ENCODE measurements at regions not wholly inside any gene's neighbourhood (a gene's known extent, or its start where the extent isn't known, plus 50 kb on each side); places are given as distances from the start of the nearest gene placed in this dataset.

DNA sequence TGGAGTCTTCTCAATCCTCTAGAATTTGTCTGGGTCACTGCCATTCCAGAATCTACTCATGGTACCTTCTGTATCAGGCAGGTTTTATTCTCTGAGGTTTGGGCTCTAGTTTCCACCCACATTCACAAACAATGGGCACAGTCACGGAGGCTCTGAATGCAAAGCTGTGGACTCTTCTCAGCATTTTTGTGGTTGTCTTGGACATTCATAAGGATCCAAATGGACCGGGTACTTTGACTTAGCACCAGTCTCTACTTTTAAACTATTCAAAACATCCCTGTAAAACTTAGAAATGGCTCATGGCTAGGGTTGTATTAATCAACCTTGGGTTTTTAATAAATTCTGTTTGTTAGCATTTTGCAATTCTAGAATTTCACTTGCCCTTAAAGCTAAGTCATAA, 277.9 kb upstream of the THBS1 start:
- DNase-seq (ENCODE audit: low read depth in 2 of 2), result no peak

DNA sequence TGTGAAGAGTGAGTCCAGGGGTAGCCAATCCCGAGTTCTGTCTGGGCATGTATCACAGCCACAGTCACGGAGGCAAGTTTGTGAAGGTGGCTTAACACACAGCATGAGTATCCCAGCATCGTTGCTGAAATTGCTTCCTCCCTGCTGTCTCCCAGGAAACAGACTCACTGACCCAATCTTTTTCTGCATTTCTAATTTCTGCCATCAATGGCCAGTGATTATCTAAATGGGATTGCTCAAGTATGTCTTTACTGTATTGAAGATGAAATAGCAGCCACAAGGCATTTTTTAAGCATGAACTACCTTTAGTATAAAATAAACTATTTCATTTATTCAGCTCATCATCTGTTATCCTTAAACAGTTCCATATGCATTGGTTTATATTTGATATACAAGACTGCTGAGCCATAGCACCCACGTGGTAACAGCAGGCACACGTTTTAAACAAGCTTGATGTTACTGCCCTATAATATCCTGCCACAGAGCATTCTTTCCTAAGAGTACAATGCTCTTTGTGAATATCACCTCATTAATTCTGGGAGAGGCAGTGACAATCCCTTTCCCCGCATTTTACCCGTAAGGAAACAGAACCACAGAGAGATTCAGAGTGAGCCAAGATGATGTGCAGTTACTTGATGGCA, 276.6 kb upstream of the THBS1 start:
- DNase-seq (ENCODE audit: low read depth in 2 of 2), result no peak

DNA sequence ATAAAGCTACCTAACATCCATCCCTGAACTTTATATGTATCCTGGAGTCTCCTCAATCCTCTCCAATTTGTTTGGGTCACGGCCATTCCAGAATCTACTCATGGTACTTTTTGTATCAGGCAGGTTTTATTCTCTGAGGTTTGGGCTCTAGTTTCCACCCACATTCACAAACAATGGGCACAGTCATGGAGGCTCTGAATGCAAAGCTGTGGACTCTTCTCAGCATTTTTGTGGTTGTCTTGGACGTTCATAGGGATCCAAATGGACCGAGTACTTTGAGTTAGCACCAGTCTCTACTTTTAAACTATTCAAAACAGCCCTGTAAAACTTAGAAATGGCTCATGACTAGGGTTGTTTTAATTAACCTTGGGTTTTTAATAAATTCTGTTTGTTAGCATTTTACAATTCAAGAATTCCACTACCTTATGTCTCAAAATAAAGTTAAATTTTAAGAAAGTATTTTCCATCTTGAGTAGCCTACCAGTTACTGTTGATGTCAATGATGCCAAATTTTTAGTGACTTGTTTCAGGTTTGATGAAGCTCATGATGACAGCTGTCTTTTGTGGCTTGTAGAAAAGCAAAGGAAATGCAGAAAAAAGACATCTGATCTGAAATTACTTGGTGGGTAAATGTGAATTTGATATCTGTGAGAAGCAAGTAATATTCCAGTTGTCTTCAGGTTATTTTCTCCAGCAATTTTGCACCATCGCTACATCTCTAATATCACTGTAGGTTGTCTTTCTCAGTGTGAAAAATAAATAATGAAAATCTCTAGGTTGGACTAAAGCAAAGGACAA, 275.7 kb upstream of the THBS1 start:
- no peak for DNase-seq (ENCODE audit: low read depth in 2 of 2)

DNA sequence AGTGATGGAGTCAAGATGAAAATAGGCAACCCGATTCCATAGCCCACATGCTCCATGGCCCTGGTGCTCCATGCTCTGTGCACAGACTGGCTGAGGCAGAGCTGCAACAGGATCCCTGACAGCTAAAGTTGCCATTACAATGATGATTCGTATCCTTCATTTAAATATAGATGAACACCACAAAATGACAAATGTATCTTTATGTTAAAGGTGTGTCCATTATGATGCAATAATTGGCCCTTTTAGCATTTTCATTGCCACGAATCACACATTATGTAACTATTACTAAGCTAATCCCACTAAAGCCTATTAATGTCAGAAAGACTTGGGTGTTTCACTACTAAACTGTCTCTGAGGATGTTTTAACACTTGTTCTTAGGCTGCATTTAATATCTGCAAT, 270.2 kb upstream of the THBS1 start:
- DNase-seq (ENCODE audit: low read depth in 2 of 2), result no peak

DNA sequence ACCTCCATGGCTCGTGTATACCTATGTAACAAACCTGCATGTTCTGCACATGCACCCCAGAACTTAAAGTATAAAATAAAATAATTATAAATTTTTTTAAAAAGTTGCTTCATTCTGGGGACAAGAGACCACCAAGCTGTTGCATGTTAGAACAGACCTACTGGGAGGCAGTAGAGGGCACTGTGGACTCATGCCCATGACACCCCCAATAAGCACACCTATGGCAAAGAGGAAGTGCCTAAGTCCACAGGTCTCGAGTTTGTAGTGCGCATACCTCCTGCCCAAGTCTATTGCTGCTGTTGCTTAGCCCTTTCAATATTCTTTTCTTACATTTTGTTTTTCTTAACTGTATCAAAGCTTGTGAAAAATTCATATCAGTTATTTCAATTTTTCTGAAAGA, 267.9 kb upstream of the THBS1 start:
- DNase-seq (ENCODE audit: low read depth in 2 of 2), result no peak

DNA sequence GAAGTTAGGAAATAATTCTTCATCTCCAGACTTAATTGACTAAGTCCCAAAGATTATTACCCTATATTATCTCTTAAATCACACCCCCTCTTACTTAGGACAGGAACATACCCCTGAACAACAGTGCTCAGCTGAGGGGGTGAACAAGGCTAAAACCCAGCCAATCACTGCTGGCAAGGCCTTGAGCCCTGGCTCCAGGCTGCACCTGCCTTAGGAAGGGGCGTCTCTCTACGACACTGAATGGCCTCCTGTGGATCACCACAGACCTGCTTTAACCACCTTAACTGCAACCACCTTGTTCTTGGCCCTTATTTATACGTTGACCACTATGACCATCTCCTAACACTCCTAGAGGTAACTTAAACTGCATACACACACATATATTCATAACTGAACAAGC, 267.4 kb upstream of the THBS1 start:
- DNase-seq (ENCODE audit: low read depth in 2 of 2), result no peak

DNA sequence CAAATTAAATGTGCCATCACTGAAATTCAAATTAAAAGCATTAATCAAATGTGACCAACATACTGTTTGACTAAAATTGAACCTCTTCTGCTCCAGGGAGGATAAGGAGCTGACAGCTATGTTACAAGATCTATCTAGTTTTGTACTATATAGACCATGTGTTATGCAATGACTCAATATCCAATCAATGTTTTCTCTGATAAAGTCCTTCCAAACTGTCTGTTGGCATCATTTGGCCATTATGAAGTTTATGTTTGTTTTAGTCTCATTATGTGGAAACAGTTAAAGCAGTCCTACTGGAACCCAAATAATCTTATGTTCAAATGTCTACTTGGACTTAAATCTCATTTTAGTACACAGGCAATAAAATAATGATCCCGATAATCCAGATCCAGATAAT, 267.0 kb upstream of the THBS1 start:
- no peak for DNase-seq (ENCODE audit: low read depth in 2 of 2)

DNA sequence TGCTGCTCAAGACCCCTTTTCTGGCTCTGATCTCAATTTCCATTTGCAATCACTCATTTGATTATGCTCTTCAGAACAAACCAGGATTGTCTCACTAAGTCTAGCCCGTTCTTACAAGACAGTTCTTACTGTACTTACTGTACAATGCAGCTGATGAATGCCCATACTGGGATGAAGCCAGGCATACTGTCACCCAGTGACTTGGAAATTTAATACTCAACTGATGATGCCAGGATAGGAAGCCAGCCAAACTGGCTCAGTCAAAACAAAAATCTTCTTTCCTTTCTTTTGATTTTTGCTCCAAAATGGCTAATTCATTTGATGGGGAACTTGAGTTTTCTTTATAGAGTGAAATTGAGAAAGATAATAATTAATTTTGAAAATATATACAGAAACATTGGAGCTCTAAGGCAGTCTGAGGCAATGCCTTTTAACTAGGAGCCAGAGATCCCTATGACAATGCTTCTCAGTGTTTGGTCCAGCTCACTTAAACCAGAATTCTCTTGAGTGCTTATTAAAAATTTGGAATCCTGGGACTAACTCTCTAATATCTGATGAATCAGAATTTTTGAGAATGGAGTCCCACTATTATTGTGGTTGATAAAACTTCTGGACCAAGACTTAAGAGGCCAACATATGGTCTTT, 265.6 kb upstream of the THBS1 start:
- DNase-seq (ENCODE audit: low read depth in 2 of 2), result no peak

DNA sequence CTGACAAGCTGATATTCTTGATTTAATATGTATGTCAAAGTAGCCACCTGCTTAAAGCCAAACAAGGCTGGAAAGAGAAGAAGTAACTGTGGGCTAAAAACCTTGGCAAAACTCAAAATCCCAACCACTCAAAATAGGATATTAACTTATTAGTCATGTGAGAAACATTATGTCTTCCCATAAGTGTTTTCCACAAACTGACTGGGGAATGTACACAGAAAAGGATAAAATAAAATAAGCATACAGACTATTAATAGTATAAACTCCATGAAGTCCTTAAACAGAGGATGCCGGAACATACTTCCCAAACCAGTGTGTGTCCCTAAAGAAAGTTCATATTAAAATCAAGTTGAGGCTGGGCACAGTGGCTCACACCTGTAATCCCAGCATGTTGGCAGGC, 263.7 kb upstream of the THBS1 start:
- no peak for DNase-seq (ENCODE audit: low read depth in 2 of 2)

DNA sequence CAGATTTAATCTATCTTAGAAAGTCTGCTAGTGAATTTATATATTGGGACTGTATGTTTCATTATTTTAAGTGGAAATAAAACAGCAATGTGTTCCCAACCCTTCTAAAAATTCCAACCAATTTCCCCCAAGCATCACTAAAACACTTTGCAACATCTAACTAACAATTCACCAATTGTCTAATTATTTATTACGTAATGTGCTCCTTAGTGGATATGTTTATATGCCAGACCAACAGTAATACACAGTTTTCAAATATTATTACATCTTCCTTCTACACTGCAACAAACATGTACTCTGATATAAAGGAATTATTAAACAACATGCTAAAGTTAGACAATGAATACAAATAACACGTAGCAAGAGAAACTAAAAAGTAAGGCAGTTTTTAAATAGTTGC, 262.6 kb upstream of the THBS1 start:
- DNase-seq (ENCODE audit: low read depth in 2 of 2), result no peak

DNA sequence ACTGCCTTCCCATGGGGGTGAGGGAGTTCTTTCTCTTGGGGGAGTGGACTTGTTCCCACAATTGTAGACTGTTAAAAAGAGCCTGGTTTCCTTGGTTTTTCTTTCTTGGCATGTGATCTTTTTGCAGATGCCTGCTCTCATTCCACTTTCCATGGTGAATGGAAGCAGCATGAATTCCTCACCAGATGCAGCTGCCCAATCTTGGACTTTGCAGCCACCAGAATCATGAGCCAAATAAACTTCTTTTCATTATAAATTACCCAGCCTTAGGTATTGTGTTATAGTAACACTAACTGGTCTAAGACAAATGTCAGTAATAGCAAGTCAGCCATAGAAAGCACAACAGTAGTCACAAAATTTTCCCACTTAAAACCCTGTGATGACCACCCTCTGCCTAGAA, 260.5 kb upstream of the THBS1 start:
- no peak for DNase-seq (ENCODE audit: low read depth in 2 of 2)

DNA sequence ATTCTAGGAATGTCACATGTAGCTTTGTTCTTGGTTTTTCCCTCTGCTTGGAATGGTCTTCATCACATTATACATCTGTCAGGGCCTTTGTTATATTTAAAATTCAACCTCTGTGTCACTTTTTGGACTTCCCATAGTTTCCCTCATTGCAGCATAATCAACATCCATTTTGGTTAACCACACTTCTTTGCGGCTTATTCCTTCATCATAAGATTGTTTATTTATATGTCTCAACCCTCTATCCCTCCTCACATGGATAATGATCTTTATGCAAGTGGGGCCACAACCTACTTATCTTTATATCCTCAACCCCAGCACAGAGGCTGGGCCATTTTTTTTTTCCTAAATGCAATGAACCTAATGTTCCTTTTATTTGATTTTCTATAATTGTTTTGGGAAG, 260.0 kb upstream of the THBS1 start:
- DNase-seq (ENCODE audit: low read depth in 2 of 2), result no peak

DNA sequence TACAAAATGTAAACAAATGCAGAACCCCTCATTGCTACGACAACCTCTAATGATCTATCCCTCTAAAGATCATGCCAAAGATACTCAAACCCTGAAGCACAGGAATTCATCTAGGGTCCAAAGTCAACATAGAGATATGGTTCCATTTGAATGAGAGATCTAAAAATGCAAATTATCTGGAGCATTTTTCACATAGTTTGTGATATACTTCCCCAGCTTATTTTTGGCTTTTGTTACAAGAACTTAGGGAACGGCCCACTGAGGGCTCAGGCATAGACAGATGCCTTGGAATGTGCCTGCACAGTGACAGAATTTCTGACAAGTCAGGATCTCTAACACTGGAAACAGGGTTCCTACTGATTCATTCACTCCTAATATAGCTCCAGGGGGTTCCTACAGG, 258.9 kb upstream of the THBS1 start:
- no peak for DNase-seq (ENCODE audit: low read depth in 2 of 2)

DNA sequence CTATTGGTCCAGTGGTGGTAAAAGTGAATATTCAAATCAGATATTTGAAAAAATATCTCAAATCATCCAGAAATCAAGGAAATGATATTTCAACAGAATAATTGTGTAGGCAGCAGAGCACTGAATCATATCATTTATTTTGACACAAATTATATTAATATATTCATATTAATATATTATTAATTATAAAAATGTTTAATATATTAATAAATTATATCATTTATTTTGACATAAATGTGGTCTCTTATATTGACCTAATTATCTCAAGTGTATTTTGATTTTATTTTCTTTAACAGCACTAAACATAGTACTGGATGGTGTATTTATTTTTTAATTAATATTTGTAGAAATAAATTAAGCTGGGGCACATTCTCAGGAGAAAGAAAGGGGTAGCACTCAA, 257.7 kb upstream of the THBS1 start:
- no peak for DNase-seq (ENCODE audit: low read depth in 2 of 2)

DNA sequence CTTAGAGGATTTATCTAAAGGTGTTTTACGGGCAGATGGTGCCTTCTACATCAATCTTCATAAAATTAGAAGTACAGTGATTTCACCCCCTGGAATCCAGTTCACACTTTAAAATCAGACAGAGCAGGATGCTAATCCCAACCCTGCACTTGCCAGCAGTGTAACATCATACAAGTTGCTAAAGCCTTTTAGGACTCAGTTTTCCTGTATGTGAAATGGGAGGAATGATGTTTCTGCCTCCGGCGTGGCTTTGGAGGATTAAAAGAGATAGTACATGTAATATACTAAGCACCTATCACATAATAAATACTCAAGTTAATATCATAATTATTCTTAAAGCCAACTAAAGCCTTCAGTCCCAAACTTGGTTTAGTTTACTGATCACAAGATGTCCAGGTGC, 257.2 kb upstream of the THBS1 start:
- DNase-seq (ENCODE audit: low read depth in 2 of 2), result no peak

DNA sequence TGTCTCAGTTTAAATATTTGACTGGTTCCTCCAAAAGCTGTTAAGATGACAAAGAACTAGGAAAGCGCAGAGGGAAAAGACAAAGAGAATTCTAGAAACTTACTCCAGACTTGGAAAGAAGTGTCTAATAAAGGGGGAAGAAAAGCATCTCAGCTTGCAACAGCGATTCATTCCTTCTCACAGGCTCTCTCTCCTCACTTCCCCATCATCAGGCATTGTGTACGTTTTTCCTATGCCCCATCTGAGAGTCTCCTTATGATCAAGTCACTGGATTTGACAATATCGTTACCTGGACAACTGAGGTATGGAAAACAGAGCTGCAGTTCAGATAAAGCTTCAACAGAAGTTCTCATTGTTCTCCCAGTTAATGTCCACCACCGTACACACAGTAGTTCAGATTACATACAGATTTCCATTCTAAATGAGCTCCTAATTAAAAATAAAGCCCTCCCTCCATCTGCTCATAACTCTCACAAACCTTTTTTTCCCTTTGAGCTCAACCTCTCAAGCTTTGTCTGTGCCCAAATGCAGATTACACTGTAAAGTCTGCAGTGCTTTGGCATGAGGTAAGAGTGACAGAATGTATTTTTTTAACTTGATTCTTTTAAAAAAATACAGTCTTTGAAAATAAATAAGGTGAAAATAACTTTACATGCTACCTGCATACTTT, 254.4 kb upstream of the THBS1 start:
- DNase-seq (ENCODE audit: low read depth in 2 of 2), result no peak

DNA sequence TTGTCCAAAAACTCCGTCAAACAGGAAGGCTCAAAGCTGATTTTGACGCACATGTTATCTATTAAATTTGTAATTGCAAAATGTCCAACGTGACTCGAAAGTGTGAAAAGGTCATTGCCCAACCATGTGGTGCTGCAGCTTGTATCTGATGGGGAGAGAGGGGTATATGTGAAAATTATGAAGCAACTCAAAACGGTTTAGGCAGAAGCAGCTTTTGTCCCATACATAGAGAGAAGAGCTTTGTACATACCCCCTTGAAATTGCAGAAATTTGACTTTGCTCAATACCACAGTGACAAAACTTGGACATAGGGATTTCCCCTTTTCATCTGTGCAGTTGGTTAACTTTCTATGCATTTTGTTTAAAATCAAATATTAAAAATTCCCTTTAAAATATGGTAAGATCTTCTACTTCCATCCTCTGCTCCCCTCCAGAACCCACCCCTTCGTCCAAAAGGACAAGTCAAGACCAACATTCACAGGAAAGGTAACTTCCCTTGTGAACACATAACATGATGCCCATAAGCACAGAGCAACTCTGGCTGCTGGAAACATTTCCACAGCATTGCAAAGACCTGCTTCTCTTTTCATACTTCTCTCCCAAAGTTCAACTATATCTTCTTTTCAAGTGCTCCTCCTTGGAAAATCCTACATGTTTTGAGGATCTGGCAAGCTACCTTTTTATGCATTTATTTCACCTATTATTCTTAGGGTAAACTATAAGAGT, 253.7 kb upstream of the THBS1 start:
- DNase-seq (ENCODE audit: low read depth in 2 of 2), result no peak

DNA sequence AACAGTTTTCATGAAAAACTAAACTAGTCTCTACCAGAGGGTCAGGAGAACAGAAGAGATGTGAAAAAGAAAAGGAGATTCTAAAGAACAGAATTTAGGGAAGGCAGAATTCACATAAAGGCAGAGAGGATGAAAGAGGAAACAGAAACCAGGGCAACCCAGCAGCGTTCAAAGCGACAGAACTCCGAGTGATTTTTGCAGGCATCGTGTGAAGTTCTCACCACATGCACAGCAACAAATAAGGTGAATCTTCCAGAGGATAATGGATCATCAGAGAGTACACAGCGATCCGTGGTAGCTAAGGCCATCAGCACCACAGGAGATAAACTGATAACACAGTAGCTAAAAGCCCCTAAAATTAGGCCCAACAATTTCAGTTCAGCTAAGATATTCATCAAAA, 250.8 kb upstream of the THBS1 start:
- no peak for DNase-seq (ENCODE audit: low read depth in 2 of 2)

DNA sequence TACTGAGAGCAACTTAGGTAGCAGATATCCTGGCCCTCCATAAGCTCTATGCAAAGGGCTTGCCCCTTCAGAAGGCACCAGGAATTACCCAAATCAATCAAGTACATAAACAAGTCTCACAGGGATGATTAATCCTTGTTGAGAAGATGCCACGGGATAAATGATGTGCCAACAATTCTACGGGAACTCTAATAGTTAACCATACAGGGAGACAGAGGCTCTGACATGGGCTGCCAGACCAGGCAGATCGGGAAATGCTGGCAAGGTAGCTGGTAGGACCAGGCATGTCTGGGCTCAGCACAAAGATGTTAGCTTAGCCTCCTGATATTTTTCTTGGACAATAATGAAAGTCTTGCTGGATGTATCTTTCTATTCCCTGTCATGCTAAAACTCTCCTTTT, 249.3 kb upstream of the THBS1 start:
- no peak for DNase-seq (ENCODE audit: low read depth in 2 of 2)

DNA sequence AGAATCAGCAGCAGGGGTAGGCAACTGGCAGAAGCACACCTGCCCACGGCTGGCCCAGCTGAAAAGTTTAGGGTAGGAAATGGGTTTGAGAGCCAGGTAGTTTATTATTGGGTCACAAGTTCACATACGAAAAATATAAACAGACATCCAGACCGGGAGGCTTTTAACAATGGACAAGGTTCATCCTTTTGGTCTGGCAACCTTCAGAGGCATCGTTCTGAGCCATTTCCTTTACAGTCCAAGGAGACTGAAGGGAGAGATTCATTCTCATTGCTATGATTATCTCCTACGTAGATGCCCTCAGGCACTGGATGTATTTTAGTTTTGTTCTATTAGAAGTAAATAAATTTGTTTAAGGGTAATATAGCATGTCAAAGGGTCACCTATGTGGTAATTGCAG, 248.0 kb upstream of the THBS1 start:
- DNase-seq (ENCODE audit: low read depth in 2 of 2), result no peak

DNA sequence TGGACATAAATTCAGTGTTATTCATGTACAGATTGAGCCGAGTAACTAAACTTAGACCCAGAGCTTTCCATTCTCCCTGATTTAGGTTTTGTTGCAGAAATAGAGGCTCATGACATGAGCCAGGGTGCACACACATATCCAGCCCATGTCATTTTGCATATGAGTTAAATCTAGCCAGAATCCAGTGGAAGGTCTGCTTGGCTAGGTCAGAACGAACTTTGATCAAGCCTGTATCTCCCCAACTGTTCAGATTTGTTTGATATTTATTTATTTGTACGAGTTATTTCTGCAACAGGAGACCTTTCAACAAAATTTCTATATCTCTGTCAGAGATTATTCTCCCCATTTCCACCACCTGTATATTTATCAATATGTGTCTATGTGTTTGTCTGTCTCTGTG, 247.5 kb upstream of the THBS1 start:
- DNase-seq (ENCODE audit: low read depth in 2 of 2), result no peak

DNA sequence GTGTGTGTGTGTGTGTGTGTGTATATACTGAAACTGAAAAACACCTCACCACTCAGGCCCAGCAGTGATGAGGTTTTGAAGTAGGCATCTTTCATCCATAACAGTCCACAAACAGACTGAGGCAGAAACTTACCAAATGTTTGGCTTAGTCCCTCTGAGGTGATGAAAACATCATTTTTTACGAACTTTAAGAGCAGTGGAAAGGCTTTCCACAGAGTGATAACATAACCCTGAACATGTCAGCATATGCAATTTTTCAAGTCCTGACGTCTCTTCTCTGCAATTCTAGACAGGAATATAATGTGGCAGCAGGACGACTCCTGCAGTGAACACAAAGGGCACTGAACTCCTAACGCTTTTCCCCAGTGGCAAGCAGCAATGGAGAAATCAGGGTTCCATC, 247.0 kb upstream of the THBS1 start:
- no peak for DNase-seq (ENCODE audit: low read depth in 2 of 2)
